ENCODE measurements at regions not wholly inside any gene's neighbourhood (a gene's known extent, or its start where the extent isn't known, plus 50 kb on each side); places are given as distances from the start of the nearest gene placed in this dataset.
"Not testable (repeated sequence)": the region's sequence is repeated elsewhere in the genome, so short reads cannot be mapped to it uniquely, and the experiment has no call there.

DNA sequence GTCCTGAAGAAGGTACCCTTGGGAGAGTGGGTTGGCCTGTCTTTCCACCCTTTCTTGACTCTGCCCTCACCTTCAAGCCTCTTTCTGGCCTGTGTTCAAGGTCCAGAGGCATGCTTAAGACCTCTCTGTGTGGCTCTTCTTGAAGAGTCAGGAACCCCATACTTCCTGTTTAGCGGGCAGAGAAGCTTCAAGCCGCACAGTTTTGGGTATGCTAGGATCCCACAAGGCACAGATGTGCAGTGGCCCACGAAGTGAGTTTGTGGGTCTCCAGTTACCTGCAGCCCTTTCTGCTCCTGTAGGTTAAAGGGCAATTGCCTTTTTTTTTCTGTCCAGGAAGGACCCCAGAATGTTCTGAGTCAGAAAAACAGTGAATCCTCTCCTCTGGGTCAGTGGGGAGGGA is 87.4 kb upstream of the FCGR1A start:
- not testable (repeated sequence) for TF ChIP-seq POLR2A (IDR thresholded peaks at IDR 0.05; ENCODE audit: low read length); CBX8 (IDR thresholded peaks at IDR 0.05); JUN (IDR thresholded peaks at IDR 0.05); MAX (IDR thresholded peaks at IDR 0.05); CEBPB (IDR thresholded peaks at IDR 0.05); RFX5 (IDR thresholded peaks at IDR 0.05); MAFK (IDR thresholded peaks at IDR 0.05; ENCODE audit: partially characterized antibody); ZFP36 (IDR thresholded peaks at IDR 0.05; ENCODE audit: borderline replicate concordance, partially characterized antibody); SMC3 (IDR thresholded peaks at IDR 0.05); RAD21 (conservative IDR thresholded peaks at IDR 0.05 in 1 of 2, IDR thresholded peaks at IDR 0.05 in 1 of 2); E2F6 (IDR thresholded peaks at IDR 0.05; ENCODE audit: borderline replicate concordance, low read depth)
- TF ChIP-seq, protein P1, sequence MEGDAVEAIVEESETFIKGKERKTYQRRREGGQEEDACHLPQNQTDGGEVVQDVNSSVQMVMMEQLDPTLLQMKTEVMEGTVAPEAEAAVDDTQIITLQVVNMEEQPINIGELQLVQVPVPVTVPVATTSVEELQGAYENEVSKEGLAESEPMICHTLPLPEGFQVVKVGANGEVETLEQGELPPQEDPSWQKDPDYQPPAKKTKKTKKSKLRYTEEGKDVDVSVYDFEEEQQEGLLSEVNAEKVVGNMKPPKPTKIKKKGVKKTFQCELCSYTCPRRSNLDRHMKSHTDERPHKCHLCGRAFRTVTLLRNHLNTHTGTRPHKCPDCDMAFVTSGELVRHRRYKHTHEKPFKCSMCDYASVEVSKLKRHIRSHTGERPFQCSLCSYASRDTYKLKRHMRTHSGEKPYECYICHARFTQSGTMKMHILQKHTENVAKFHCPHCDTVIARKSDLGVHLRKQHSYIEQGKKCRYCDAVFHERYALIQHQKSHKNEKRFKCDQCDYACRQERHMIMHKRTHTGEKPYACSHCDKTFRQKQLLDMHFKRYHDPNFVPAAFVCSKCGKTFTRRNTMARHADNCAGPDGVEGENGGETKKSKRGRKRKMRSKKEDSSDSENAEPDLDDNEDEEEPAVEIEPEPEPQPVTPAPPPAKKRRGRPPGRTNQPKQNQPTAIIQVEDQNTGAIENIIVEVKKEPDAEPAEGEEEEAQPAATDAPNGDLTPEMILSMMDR (IDR thresholded peaks at IDR 0.05), result not testable (repeated sequence)
- TF ChIP-seq, protein P2, sequence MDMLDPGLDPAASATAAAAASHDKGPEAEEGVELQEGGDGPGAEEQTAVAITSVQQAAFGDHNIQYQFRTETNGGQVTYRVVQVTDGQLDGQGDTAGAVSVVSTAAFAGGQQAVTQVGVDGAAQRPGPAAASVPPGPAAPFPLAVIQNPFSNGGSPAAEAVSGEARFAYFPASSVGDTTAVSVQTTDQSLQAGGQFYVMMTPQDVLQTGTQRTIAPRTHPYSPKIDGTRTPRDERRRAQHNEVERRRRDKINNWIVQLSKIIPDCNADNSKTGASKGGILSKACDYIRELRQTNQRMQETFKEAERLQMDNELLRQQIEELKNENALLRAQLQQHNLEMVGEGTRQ (IDR thresholded peaks at IDR 0.05), result not testable (repeated sequence)
